ENCODE measurements at regions not wholly inside any gene's neighbourhood (a gene's known extent, or its start where the extent isn't known, plus 50 kb on each side); places are given as distances from the start of the nearest gene placed in this dataset.

GRCh38 chr14:48008646-48009045 lies 333.2 kb upstream of the MDGA2 start:
- no peak for TF ChIP-seq CTCF (conservative IDR thresholded peaks at IDR 0.05; ENCODE audit: low read length)
- H3K4me3 ChIP-seq (ENCODE audit: low read length) = no peak overlapping the region
- DNase-seq (ENCODE audit: low read depth) = no peak

DNA sequence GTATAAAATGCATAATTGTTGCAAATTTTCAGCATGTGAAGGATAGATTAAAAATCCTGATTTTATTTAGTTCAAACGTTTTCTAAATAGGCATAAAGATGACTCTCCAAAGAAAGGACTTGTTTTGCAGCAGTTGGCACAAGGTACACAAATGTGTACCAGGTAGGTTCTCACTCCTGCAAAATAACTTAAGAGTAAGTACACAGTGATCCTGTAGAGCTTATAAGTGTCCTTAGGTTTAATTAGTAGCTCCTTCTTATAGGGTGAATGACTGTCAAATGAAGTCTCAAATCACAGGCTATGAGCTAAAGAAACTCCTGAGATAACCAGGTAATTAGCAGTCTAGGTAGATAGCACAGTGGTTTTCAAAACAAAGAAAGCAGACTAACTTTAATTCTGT lies 330.6 kb upstream of the MDGA2 start:
- no peak overlapping the region for H3K4me3 ChIP-seq (ENCODE audit: low read length)
- TF ChIP-seq CTCF (conservative IDR thresholded peaks at IDR 0.05; ENCODE audit: low read length) = no peak
- DNase-seq (ENCODE audit: low read depth) = no peak

DNA sequence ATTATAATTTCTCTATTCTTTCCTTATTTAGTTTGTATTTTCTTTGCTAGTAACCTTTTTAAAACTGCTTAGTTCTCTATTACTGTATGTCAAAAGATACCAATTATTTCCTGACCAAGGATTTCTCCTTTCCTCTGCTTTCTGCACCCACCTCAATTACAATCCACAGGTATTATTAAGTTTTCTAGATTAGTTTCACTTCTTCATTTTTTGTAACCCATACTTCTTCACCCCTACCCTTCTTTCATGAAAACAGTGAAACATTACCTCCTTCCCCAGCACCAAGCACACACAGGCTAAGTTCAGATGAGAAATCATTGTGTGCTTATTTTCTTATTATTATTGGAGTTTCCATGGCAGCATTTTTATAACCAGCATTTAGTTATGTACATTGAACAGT lies 318.5 kb upstream of the MDGA2 start:
- no peak overlapping the region for H3K4me3 ChIP-seq (ENCODE audit: low read length)
- no peak for DNase-seq (ENCODE audit: low read depth)
- no peak for TF ChIP-seq CTCF (conservative IDR thresholded peaks at IDR 0.05; ENCODE audit: low read length)

DNA sequence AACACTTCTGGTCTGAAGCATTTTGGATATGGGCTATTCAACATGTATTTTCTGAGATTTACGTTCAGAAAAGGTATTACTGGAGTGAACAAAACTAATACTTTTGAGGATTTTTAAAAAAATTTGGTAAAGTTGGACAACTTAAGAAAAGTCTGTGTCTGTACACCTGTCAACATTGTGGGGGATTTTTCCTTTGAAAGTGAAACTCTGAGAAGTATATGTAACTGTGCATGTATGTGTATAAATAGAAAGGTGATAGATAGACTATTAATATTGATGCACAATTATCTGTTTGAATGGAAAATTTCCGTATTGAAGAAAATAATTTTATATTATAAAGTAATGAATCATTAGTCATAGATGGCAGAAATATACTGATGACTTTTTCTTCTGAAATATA lies 312.8 kb upstream of the MDGA2 start:
- DNase-seq (ENCODE audit: low read depth) = no peak
- TF ChIP-seq CTCF (conservative IDR thresholded peaks at IDR 0.05; ENCODE audit: low read length) = no peak
- no peak overlapping the region for H3K4me3 ChIP-seq (ENCODE audit: low read length)

- no peak for DNase-seq (ENCODE audit: low read depth)
- H3K4me3 ChIP-seq (ENCODE audit: low read length) = no peak overlapping the region
- no peak for TF ChIP-seq CTCF (conservative IDR thresholded peaks at IDR 0.05; ENCODE audit: low read length)
Observed at GRCh38 chr14:47978871-47979270, 303.5 kb upstream of the MDGA2 start.

DNA sequence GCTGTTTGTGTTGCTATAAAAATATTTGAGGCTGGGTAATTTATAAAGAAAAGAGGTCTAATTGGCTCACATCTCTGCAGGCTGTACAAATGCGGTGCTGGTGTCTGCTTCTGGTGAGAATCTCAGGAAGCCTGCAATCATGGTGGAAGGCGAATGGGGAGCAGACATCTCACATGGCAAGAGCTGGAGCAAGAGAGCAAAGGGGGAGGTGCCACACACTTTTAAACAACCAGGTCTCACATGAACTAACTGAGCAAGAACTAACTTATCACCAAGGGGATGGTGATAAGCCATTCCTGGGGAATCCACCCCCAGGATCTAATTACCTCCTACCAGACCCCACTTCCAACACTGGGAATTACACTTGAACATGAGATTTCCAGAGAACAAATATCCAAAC lies 300.7 kb upstream of the MDGA2 start:
- no peak for TF ChIP-seq CTCF (conservative IDR thresholded peaks at IDR 0.05; ENCODE audit: low read length)
- DNase-seq (ENCODE audit: low read depth) = no peak
- H3K4me3 ChIP-seq (ENCODE audit: low read length) = no peak overlapping the region

DNA sequence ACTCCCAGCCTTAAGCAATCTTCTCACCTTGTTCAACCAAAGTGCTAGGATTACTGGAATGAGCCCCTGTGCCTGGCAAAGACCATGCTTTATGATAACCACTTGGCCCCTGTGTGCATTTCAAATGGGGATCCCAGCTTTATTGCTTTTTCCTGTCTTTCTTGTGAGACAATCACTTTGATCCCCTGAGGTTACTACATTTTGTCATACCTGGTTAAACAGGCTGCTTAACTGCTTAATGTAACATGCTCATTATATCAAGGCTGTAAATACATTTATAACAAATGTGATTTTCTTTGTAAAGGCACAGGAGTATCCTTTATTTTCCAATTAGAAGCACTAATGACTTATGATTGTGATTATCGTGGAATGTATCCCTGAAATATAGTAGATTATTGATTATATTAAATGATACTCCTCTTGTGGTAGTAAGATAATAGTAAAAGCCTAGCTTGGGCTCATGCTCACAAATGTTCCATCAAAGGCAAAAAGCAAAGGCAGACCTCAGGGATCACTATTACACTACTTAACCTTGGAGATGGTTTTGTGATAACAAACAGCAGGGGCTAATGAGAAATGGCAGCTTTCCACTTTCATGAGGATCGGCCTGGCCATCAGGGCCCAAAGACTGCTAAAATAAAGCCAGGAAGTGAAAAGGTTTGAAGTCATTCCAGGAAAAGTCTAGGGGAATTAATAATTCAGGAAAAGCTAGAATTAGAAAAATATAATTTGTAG lies 290.8 kb upstream of the MDGA2 start:
- no peak overlapping the region for H3K4me3 ChIP-seq (ENCODE audit: low read length)
- no peak for TF ChIP-seq CTCF (conservative IDR thresholded peaks at IDR 0.05; ENCODE audit: low read length)
- no peak for DNase-seq (ENCODE audit: low read depth)

Measured in AG10803 (cell line).